ENCODE measurements at regions not wholly inside any gene's neighbourhood (a gene's known extent, or its start where the extent isn't known, plus 50 kb on each side); places are given as distances from the start of the nearest gene placed in this dataset.

DNA sequence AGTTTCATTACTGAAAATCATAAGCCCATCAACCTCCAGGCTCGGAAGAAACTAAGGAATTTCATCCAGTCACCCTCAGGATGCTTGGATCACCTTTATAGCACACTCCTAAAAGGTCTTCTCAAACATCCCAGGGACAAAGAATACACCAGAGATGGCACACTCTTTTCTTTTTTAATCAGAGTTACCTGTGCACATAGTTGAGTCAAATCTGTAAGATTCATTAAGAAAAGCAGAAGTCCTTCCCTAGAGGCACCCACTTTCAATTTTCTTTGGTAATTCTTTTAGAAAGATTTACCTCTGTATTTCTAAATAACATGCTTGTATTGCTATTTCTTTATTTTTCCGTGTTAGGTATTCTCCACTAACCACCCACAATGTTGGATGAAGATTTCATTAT is 50.6 kb upstream of the IL6 start:
- no peak for DNase-seq (ENCODE audit: low spot score)

DNA sequence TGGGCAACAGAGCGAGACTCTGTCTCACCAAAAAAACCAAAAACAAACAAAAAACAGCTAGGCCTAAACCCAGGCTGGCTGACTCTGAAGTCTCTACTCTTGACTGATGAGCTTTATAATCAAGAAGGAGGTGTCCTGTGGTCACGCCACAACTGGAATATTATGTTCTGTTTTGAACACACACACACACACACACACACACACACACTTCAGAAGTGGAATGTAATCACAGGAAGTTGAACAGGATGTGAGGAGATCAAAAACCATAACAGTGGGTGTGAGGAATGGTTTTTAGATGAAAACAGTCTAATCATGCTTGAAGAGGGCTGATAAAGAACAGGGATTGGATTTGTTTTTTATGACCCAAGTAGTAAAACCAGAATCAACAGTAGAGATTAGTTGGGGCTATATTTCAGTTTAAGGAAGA is 51.1 kb upstream of the IL6 start:
- no peak for DNase-seq (ENCODE audit: low spot score)

DNA sequence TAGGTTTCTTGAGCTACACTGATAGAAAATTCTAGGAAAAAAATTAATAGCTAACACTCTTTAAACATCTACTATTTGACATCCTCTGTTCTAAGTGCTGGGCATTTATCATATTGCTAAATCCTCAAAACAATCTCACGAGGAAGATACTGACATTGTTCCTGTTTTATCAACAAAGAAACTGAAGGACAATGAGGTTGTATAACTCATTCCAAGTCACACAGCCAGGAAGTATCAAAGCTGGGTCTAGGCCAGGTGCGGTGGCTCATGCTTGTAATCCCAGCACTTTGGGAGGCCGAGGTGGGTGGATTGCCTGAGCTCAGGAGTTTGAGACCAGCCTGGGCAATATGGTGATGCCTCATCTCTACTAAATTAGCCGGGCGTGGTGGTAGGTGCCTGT is 51.6 kb upstream of the IL6 start:
- DNase-seq (ENCODE audit: low spot score) = no peak

DNA sequence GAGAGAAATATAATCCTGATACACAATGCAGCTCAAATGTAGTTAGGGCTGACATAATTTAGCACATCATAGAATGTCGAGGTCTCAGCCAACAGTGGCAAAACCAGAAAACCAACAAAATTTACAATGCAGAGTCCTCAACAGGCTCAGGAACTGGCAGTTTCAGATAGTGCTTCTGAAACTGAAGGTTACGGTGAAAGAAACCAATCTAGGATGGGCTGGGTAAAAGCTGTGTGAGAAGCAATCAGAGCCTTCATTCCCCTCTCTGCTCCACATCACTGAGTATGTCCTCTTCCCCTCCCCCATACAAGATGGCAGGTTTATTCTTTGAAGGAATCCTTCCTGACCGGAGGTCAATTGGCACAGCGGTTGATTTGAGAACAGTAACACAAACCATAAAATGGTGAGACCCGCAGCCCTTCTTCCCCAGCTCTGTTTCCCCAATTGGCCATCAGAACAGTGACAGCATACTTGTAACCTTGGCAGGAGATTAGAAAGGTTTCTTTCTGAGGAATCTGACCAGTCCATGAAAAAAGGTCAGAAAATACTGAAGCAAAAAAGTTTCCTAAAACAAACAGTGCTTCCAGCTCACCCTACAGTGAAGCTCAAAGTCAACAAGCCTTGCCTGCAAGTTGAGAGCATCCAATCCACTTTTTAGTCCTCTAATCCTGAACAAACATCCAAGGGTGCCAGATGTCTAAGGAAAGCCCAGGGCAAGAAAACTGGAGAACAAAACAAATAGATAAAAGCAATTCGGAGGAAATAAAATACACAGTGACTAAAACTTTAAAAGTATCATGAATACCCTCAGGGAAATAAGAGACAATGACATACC is 53.9 kb upstream of the IL6 start:
- no peak for DNase-seq (ENCODE audit: low spot score)

DNA sequence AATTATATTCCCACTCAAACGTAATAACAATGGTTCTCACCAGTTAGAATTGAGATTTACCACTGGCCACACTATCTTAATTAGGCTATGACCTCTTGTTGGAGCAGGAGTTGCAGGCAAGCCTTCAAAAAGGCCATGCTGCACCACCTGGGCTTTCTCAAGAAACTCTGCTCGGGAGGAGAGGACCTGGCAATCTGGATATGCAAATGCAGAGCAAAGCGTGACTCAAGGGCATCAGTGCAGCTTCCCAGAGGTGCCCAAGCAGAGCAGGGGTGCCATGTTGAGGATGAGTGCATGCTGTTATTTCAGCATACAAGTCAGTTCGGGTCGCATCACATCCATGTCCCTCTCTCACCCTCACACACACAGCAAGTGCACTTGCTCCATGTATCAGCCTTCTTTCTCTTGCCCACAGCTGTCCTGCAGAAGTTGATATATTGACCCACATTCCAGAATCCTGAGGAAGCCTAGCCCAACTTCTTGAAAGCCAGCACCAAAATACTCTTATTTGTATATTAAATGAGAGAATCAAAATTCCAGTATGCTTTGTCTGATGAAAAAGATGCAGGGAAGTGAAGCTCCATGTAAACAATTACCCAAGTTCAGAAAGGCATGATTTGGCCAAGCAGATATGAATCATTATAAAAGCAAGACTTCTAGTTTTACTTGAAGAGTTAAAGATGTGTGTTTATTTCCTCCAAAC is 55.7 kb upstream of the IL6 start:
- DNase-seq (ENCODE audit: low spot score) = no peak

DNA sequence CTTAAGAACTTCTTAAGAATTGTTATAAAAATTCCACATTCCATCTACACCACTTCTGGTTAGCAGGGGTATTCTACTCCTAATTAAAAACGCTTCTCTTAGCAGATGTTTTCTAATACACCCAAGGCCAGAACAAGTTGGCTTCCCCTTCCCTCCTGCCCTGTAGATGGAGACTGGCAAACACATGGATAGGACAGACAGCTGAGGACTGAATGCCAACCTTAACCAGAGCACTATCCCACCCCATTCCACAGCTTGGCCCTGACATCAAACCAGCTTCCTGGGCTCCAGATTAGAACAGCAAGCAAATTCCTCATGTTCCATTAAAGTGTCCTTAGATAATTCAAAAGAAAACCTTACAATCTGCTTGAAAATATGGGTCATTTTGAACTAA is 56.6 kb upstream of the IL6 start:
- no peak for DNase-seq (ENCODE audit: low spot score)

DNA sequence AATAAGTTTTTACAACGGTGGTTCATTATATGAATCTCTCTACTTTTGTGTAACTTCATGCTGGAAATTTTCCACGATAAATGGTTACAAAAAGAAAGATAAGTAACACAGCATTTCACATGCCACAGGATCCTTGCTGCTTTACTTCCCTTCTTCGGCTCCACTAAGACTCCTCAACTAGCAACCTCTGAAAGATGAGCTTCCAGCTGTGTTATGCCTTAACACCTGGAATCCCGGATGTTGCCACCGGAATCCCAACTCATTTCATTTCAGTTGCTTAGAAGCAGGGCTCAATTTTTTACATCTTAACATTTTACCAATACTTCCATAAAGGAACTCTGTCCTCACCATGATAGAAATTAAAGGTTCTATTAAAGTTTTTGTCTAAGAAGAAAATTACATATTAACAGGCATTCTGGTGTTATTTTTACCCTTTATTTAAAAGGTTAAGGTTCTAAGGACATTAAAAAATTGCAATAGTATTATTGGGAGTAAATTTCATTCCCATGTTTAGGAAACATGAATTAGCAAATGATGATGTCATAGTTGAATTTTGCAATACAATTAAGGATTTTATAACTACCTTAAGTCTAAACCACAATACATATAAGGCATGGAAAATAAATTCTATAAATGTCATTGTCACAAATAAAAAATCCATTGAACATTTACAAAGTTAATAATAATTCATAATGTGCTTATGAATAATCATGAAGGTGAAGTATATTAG is 57.1 kb upstream of the IL6 start:
- DNase-seq (ENCODE audit: low spot score) = no peak

DNA sequence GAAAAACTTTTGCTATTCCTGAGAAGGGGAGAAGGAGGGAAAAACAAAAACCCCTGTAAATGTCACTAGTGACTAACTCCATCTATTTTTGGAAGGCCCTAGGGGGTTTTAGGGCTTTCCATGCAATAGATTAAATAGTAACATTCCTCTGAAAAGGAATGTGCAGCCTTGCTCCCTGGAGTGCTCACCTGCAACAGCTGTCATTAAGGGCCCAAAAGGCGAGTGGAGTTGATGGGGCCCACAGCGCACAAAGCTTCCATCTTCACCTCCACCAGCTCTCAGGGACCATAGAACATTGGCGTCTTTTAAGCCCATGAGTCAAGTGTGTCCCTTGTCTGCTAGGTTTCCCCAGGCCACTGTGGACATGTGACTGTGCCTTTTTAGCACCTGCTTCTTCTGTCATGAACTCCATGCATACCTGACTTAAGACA is 58.0 kb upstream of the IL6 start:
- no peak for DNase-seq (ENCODE audit: low spot score)

DNA sequence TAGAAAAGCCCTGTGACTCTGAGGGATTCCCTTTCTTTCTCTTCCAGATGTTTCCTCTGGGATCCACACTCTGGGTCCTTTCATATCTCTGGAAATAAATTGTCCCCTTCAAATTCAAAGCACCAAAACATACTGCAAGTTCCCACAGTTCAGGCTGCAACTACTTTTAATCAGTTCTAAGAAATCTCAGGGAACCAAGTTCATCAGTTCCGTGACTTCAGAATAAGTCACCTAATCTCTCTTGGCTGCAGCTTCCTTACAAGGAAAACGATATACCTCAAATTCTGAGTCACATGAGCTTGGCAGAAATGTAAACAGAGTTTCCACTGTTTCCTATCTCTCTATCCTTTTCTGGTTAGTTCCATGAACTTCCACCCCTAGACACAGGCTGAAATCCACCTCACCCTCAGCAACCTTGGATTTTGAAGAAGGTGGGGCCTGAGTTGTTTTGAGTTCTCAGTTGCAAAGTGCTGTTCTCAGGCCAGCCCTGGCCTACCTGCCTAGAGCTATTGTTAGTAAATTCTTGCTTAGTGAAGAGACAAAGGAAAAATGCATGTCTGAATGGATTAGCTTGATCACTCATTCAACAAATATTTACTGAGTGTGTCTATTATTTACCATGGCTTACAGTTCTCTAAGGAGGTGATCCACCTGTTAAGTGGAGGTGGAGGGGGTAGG is 59.3 kb upstream of the IL6 start:
- DNase-seq (ENCODE audit: low spot score) = no peak

DNA sequence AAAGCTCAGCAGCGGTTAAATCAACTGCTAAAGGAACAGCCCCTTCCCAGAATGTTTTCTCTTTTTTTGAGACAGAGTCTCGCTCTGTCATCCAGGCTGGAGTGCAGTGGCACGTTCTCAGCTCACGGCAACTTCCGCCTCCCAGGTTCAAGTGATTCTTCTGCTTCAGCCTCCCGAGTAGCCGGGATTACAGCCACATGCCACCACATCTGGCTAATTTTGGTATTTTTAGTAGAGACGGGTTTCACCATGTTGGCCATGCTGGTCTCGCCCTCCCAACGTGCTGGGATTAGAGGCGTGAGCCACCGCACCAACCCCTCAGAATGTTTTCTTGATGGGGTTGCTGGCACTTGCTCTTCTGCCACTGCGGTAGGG is 59.8 kb upstream of the IL6 start:
- no peak for DNase-seq (ENCODE audit: low spot score)

DNA sequence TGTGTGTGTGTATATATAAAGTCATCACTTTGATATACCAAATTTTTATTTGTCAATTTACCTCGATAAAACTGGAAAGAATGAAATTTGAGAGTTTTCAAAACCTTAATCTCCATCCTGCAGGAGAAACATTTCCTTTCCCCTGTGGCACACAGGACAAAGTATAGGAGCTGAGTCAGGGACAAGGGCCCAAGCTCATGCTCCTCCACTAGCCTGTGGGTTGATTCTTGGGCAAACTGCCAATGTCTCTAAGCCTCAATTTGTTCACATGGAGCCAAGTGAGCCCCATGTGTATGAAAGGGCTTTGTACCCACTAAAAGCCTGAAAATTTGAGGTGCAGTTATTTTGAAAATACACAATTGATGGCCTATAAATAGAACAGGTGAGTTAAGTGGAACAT is 60.3 kb upstream of the IL6 start:
- no peak for DNase-seq (ENCODE audit: low spot score)

DNA sequence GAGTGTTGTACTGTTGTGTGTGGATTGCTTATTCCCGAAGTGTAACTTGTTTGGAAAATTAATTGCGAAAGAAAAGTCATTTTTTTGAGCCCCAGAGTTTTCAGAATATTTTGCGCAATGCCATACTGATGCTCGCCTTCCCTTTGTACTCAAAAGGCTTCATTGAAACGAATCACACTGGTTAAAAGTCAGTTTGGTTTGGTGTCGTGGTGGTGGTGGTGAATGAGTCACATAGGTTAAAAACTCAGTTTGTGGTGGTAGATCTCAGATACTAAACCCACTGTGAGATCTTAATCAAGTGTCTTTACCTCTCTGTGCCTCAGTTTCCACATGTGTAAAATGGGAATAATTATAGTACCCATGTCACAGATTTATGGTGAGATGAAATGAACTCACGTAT is 61.1 kb upstream of the IL6 start:
- no peak for DNase-seq (ENCODE audit: low spot score)

DNA sequence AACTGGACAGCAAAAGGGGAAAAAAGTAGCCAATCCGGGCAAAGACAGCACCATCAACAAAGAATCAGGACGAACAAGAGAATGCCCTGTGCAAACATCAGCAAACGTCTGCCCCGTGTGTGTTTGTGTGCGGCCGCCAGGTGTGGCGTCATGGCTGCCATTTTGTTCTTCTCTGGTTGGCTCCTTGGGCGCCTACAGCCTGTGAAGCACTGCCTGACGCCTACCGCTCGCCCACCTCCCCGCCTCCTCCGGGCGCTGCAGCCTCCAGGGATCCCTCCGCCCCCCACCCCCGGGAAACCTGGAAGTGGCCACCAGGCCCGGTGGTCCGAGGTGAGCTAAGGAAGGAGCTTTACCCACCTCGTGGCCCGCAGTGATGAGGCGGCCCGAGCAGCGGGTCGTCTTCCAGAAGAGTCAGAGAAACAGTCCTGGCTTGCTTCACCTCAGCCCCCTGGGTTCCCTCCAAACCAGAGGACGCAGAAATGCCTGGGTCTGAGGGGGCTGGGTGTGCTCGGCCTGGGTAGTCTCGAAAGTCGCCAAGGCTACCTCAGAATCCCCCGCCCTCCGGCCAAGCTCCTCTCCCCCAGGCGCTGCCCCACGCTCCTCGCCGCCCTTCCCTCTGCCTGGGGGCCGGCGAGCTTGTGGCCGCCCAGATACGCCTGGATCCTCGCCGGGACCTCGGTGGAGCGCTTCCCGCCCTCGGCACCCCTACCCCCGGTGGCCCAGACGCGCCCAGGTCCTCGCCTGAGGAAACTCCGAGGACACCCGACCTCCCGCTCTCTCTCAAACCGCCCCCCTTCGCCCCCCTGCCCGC is 61.8 kb upstream of the IL6 start:
- no peak for DNase-seq (ENCODE audit: low spot score)

DNA sequence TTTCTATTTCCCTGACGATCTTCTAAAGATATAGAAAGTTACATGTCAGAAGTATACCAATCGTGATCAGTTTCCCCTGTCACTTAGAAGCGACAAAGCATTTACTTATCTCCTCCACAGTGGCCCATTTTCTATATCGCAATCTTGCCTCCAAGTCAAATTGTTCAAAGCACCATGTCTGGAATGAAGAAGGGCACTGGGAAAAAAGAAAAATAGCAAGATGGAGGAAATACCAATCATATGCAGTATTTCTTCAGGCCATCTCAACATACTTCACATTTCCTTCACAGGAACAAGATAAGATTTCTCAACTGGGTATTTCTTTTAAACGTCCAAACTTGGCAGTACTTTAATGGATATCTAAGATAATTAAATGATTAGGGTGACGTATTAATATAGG is 63.3 kb upstream of the IL6 start:
- no peak for DNase-seq (ENCODE audit: low spot score)

DNA sequence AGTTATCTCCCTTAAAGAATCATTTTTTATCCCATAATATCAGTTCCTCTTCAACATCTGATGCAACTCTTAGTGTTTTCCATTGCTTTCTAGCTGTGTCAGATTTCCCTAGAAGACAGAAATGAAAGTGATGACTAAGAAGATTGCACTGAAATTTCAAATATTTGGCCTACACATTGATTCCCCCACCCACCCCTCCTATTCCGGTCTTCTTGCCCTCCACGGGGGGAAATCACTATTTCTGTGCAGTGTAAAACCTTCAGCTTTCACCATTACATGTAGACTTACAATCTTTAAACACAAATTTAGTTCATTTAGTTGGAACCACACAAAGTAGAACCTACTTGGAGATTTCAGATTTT is 63.7 kb upstream of the IL6 start:
- DNase-seq (ENCODE audit: low spot score) = no peak

DNA sequence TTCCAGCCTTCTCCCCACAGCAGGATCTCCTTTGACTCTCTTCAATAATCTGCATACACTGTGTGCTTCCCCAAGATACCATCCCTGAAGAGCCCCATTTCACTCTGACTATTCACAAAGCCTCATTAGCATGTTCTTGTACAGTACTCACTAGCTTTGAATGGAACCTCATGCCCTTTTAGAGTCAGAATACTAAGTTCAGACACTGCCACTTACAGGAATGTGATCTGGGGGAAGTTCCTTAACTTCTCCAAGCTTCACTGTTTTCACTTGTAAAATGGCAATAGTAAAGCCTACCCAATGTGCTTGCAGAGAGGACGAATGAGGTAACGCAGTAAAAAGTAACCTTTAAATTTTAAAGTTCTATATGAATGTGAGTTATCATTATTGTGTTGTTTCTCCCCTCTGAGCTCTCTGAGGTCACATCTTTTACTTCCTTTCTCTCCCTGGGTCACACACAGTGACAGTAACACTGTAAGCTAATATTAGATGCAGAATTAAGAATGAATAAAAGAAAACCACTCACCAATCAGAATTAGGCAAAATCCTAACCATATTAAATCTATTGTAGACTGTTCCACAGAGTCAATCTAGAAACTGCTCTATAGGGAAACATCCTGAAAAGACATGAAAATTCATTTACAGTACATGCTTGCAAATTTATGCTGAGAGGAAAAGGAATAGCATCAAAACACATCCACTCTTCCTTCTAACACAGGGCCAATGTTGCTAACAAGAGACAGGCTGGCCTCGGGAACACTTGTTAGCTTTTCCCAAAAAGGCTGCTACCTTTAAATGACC is 64.2 kb upstream of the IL6 start:
- DNase-seq (ENCODE audit: low spot score) = no peak

DNA sequence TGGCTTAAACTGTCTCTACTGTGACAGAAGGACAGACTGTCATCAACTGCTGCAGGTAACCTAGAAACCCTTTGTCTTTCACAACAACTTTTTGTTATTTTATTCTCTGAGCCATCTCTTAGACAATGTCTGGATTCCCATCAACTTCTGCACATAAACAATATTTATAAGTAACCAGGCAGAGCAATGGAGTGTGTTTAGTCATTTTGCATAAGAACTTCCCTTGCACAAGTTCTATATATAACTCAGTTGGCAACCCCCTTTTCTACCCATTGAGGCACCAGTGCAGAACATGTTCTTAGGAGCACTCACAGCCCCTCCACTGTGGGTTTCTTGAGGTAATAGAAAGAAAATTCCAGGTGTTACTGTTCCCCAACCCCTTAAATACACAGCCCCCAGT is 65.0 kb upstream of the IL6 start:
- DNase-seq (ENCODE audit: low spot score) = no peak

DNA sequence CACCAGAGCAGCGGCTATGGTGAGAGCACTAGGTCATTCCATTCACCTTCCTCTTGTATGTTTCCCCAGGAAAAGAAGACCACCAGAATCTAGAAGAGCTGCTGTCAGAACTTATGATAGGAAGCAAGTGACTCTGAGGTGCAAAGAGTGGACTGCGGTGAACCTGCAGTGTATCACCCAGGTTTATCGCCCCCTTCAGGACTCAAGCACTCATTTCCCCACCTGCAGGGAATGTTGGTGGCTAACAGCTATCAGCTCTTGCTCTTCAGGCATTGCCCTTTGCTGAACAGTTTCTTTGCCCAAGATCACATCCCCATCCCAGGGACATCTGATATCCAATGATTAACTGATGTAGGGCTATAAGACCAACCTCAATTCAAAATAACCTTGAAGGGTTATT is 66.3 kb upstream of the IL6 start:
- no peak for DNase-seq (ENCODE audit: low spot score)

DNA sequence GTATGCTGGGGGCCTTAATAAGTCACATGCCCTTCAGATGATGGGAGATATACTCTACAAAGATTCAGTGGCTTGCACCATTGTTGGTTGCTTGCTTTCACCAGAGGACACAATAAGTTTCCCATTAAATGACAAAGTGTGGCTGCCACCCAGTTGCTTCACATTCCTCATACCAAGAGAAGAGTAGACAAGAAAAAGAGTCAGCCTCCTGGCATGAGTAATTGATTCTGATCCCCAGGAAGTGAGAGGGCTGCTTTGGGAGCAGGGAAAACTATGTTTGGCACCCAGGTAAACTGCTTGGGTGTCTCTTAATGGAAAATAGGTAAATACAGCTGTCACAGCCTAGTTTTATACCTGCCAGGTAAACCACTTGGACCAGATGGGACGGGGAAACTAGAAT is 66.7 kb upstream of the IL6 start:
- DNase-seq (ENCODE audit: low spot score) = no peak

DNA sequence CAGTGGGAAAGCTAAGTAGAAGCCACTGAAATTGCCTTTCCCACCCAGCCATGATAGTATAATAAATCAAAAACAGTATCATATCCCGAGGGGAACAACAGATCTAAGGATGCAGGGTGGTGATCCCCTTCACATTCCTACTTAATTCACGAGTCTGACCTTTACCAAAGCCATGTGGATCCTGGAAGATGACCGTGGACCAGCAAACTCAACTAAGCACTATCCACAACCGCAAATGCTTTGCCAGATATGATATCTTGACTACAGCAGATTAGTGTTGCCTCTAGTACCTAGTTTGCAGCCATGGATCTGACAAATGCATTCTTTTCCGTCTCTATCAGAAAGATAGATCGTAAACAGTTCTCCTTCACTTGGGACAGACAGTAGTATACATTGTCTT is 67.3 kb upstream of the IL6 start:
- DNase-seq (ENCODE audit: low spot score) = no peak

DNA sequence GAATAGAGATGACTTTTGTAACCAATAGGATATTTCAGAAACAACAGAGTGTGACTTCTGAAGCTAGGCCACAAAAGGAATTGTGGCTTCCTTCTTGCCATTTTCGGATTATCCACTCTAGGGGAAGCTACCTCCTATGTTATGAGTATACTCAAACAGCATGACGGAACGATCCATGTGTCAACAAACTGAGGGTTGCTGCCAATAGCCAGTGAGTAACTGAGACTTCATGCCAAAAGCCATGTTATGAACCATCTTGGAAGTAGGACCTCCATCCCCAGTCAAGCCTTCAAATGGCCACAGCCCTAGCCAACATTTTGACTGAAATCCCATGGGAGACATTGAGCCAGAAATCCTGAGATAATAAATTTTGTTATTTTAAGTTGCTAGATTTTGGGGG is 69.0 kb upstream of the IL6 start:
- DNase-seq (ENCODE audit: low spot score) = no peak
